ENCODE measurements at regions not wholly inside any gene's neighbourhood (a gene's known extent, or its start where the extent isn't known, plus 50 kb on each side); places are given as distances from the start of the nearest gene placed in this dataset.

DNA sequence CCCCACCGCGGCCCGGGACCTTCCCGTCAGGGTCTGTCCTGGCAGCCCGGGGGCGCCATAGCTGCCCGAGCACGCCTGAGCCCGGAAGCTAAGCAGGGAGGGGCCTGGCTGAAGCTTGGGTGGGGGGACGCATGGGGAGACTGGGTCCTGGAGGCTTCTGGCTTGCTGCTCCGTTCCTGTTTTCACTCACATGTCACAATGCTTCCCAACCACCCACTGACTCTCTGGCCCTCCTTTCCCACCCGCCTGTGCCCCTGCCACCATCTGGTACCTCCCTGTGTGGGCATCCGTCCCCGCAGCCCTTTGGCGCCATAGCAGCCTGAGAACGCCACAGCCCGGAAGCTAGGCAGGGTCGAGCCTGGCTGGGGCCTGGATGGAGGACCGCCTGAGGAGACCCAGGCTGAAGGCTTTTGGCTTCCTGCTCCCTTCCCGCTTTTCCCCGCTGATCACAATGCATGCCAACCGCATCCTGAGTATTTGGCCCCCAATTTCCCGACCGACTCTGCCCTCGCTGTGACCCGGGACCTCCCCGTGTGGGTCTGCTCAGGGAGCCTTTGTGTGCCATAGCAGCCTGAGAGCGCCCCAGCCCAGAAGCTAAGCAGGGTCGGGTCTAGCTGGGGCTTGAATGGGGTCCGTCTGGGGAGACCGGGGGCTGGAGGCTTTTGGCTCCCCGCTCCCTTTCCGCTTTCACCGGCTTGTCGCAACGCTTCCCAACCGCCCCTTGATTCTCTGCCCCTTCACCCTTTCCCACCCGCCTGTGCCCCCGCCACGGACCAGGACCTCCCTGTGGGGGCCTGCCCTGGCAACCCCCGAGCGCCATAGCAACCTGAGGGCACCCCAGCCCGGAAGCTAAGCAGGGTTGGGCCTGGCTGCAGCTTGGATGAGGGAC, 2290.1 kb downstream of the TP53TG3F start:
- no peak overlapping the region for H3K9ac ChIP-seq (ENCODE audit: low read length)
- ChIA-PET CTCF (no interaction called here), POLR2A (ENCODE audit: unreplicated experiment) (no interaction called here)
- H2AFZ ChIP-seq (ENCODE audit: low read length) = no peak overlapping the region
- no peak for ATAC-seq
- no peaks in the 10 kb centered on the region for H3K9me3 ChIP-seq (ENCODE audit: low read length)
- no peaks in the 10 kb centered on the region for H3K4me1 ChIP-seq (ENCODE audit: insufficient read depth, low read length)
- no peak overlapping the region for H3K4me3 ChIP-seq (ENCODE audit: low read length)
- no peak overlapping the region for H3K4me2 ChIP-seq (ENCODE audit: low read length)
- no peaks in the 10 kb centered on the region for H3F3A ChIP-seq (ENCODE audit: low read length, unreplicated experiment)
- TF ChIP-seq EZH2phosphoT487 (IDR thresholded peaks at IDR 0.05; ENCODE audit: borderline replicate concordance, low read length) (no peak), EZH2 (IDR thresholded peaks at IDR 0.05; ENCODE audit: low read length, unreplicated experiment) (no peak)
- TF ChIP-seq, protein P1, sequence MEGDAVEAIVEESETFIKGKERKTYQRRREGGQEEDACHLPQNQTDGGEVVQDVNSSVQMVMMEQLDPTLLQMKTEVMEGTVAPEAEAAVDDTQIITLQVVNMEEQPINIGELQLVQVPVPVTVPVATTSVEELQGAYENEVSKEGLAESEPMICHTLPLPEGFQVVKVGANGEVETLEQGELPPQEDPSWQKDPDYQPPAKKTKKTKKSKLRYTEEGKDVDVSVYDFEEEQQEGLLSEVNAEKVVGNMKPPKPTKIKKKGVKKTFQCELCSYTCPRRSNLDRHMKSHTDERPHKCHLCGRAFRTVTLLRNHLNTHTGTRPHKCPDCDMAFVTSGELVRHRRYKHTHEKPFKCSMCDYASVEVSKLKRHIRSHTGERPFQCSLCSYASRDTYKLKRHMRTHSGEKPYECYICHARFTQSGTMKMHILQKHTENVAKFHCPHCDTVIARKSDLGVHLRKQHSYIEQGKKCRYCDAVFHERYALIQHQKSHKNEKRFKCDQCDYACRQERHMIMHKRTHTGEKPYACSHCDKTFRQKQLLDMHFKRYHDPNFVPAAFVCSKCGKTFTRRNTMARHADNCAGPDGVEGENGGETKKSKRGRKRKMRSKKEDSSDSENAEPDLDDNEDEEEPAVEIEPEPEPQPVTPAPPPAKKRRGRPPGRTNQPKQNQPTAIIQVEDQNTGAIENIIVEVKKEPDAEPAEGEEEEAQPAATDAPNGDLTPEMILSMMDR (conservative IDR thresholded peaks at IDR 0.05; ENCODE audit: low read depth, low read length) = no peak
- H3K27ac ChIP-seq (ENCODE audit: low read length) = no peak overlapping the region
- BruUV-seq (replicated peaks) = no TSS peak
- H3K9me2 ChIP-seq (replicated peaks; ENCODE audit: low read length) = no peaks in the 10 kb centered on the region
- no peaks in the 10 kb centered on the region for H4K20me1 ChIP-seq (ENCODE audit: low read length)
- H3K36me3 ChIP-seq (ENCODE audit: low read depth, low read length) = no peaks in the 10 kb centered on the region
- intact Hi-C loops (cut with micrococcal nuclease) = no loop called here
- H3K27me3 ChIP-seq (ENCODE audit: low read length) = no peaks in the 10 kb centered on the region
- DNase-seq = no peak
- H3K79me2 ChIP-seq (ENCODE audit: low read length) = no peaks in the 10 kb centered on the region

DNA sequence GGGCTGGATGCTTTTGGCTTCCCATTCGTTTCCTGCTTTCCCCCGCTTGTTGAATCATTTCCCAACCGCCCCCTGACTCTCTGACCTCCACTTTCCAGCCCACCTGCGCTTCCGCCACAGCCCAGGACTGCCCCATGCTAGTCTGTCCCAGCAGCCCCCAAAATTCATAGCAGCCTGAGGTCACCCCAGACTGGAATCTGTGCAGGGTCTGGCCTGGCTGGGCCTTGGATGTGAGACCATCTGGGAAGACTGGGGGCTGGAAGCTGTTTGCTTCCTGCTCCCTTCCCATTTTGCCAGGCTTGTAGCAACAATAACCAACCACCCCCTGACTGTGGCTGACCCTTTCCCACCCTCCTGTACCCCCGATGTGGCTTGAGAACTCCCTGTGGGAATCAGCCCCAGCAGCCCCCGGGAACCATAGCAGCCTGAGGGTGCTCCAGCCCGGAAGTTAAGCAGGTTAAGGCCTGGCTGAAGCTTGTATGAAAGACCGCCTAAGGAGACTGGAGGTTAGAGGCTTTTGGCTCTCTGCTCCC, 2290.8 kb downstream of the TP53TG3F start:
- no peaks in the 10 kb centered on the region for H3K9me2 ChIP-seq (replicated peaks; ENCODE audit: low read length)
- H3K36me3 ChIP-seq (ENCODE audit: low read depth, low read length) = no peaks in the 10 kb centered on the region
- no peaks in the 10 kb centered on the region for H3F3A ChIP-seq (ENCODE audit: low read length, unreplicated experiment)
- no peaks in the 10 kb centered on the region for H3K9me3 ChIP-seq (ENCODE audit: low read length)
- intact Hi-C loops (cut with micrococcal nuclease) = no loop called here
- DNase-seq = no peak
- no peaks in the 10 kb centered on the region for H3K79me2 ChIP-seq (ENCODE audit: low read length)
- CTCF ChIA-PET = no interaction called here
- BruUV-seq (replicated peaks) = no TSS peak
- TF ChIP-seq, protein P1 (conservative IDR thresholded peaks at IDR 0.05; ENCODE audit: low read depth, low read length) = no peak
- TF ChIP-seq EZH2phosphoT487 (IDR thresholded peaks at IDR 0.05; ENCODE audit: borderline replicate concordance, low read length) = no peak
- TF ChIP-seq EZH2 (IDR thresholded peaks at IDR 0.05; ENCODE audit: low read length, unreplicated experiment) = no peak
- POLR2A ChIA-PET (ENCODE audit: unreplicated experiment) = no interaction called here
- H3K9ac ChIP-seq (ENCODE audit: low read length) = no peak overlapping the region
- H3K4me3 ChIP-seq (ENCODE audit: low read length) = no peak overlapping the region
- no peak overlapping the region for H3K27ac ChIP-seq (ENCODE audit: low read length)
- H3K4me1 ChIP-seq (ENCODE audit: insufficient read depth, low read length) = no peaks in the 10 kb centered on the region
- no peak overlapping the region for H2AFZ ChIP-seq (ENCODE audit: low read length)
- H3K4me2 ChIP-seq (ENCODE audit: low read length) = no peak overlapping the region
- H3K27me3 ChIP-seq (ENCODE audit: low read length) = no peaks in the 10 kb centered on the region
- no peak for ATAC-seq
- H4K20me1 ChIP-seq (ENCODE audit: low read length) = no peaks in the 10 kb centered on the region

GRCh38 chr16:35750701-35751104, 2291.3 kb downstream of the TP53TG3F start:
- H4K20me1 ChIP-seq (ENCODE audit: low read length) = no peaks in the 10 kb centered on the region
- no peak overlapping the region for H3K9ac ChIP-seq (ENCODE audit: low read length)
- H3K27me3 ChIP-seq (ENCODE audit: low read length) = no peaks in the 10 kb centered on the region
- intact Hi-C loops (cut with micrococcal nuclease) = no loop called here
- CTCF ChIA-PET = no interaction called here
- H3K9me3 ChIP-seq (ENCODE audit: low read length) = no peaks in the 10 kb centered on the region
- ATAC-seq (no peak), DNase-seq (no peak)
- no peaks in the 10 kb centered on the region for H3F3A ChIP-seq (ENCODE audit: low read length, unreplicated experiment)
- TF ChIP-seq, protein P1 (conservative IDR thresholded peaks at IDR 0.05; ENCODE audit: low read depth, low read length) = no peak
- TF ChIP-seq EZH2 (IDR thresholded peaks at IDR 0.05; ENCODE audit: low read length, unreplicated experiment) = no peak
- no peak for TF ChIP-seq EZH2phosphoT487 (IDR thresholded peaks at IDR 0.05; ENCODE audit: borderline replicate concordance, low read length)
- no peak overlapping the region for H2AFZ ChIP-seq (ENCODE audit: low read length)
- H3K36me3 ChIP-seq (ENCODE audit: low read depth, low read length) = no peaks in the 10 kb centered on the region
- no peaks in the 10 kb centered on the region for H3K9me2 ChIP-seq (replicated peaks; ENCODE audit: low read length)
- no peaks in the 10 kb centered on the region for H3K4me1 ChIP-seq (ENCODE audit: insufficient read depth, low read length)
- H3K27ac ChIP-seq (ENCODE audit: low read length) = no peak overlapping the region
- BruUV-seq (replicated peaks) = no TSS peak
- POLR2A ChIA-PET (ENCODE audit: unreplicated experiment) = no interaction called here
- H3K4me3 ChIP-seq (ENCODE audit: low read length) = no peak overlapping the region
- no peaks in the 10 kb centered on the region for H3K79me2 ChIP-seq (ENCODE audit: low read length)
- H3K4me2 ChIP-seq (ENCODE audit: low read length) = no peak overlapping the region

All from PC-3 (cell line).